Stimulated activated CD8-positive, alpha-beta memory T cell treated with anti-CD3 and anti-CD28 coated beads, Interleukin-4, amount 100 ng/mL, for 24 hours (primary cell): ENCODE measurements at regions not wholly inside any gene's neighbourhood (a gene's known extent, or its start where the extent isn't known, plus 50 kb on each side); places are given as distances from the start of the nearest gene placed in this dataset.

Experiments
- DNase-seq: peaks from one replicate; pipeline ENCODE4 v3.0.0-alpha.2; 2020; ENCODE audit warnings: low read depth

DNA sequence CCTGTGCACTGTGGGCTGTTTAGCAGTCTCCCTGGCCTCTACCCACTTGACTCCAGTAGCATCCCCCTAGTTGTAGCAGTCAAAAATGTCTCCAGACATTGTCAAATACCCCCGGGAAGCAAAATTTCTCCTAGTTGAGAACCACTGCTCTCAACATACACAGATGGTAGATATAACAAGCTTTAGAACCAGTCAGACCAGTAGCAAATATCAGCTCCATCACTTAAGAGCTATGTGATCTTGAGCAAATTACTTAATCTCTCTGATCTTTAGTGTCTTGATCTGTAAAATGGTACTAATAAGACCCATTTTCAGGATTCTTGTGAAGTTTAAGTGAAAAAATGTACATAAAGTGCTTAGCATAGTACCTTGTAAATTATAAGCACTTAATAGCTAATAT lies 96.2 kb downstream of the DUSP6 start:
- DNase-seq, result no peak

DNA sequence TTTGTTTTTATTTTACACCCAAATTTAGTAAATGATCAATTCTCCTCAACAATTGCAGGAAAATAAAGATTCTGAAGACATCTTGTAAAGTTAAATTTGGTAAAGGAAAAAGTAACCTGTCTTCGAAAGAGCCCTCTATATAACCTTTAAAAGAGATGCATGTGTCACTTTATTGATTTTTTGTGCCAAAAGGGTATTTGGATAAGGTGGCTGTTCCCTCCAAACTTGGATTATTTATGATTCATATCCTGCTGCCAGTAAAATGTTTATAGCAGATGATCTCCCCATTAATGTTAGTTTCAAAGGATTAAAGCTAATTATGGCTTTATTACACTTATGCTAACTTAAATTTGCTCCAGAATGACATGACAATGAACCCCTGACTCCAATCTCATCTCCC lies 98.8 kb downstream of the DUSP6 start:
- DNase-seq, result no peak

DNA sequence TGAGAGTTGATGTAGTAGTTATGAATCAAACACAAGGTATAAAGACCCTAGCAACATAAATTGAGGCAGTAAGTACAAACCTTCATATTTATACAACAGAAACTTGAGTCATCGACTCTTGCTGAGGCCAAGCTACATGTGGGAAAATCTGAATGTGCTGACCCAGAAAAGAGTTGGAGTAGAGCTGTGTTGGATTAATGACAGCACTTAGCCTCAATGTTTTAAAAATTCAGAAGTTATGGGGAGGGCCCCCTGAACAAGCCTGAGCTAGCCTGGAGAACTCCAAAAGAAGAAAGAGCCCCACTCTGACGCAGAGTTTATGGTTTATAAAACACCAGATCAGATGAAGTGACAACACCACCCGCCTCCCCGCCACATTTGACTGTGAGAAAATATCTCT lies 100.0 kb downstream of the DUSP6 start:
- DNase-seq, result no peak

DNA sequence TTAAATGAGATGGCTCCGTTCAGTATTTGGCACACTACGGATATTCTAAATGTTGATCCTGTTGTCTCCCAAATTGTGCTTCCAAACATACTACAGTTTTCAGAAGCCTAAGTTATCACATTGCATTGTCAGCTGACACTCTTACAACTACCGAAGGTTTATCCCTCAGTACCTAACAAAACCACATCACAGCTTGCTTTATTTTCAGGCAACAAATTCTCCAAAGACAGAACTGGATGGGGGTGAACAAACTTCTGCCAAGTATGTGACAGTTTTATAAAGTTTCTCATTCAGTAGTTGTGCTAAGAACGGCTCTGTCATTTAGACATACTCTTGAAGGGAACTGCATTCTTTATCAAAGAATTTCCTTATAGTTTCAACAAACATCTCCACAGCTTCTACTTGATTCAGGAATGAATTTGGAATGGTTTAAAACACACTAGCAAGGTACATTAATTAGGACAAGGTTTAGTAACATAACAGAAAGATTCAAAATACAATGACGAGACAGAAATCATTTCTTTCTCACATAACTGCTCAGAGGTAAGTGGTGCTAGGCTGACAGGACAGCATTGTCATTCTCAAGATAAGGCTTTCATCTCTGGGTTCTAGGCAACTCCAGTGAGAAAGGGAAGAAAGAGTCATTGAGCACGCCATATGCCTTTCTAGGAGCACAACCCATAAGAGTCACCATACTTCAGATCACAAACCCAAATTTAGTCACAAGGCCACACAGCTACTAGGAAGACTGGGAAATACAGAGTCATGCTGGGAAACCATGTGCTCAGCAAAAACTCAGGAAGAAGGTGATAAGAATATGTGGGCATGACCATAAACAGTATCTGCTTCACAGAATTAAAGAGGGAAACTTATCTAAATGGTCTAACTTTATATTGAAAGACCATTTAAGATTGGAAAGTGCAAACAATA lies 100.7 kb downstream of the DUSP6 start:
- DNase-seq, result no peak

DNA sequence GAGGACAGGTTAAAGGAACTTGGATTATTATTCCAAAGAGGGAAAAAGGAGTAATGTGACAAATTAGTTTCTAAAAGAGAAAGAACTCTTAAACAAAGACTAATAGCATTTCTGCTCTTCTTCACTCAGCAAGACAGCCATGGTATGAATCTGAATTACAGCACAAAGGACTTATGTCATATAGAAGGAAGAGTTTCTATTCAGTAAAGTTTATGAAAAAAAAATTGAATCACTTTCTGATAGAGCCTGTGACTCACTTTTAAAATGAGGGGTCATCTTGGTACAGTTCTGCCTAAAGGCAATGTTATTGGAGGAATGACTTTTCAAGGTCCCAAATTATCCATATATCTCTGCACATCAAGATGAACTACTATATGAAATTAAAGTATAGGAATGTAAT lies 101.7 kb downstream of the DUSP6 start:
- DNase-seq, result no peak

DNA sequence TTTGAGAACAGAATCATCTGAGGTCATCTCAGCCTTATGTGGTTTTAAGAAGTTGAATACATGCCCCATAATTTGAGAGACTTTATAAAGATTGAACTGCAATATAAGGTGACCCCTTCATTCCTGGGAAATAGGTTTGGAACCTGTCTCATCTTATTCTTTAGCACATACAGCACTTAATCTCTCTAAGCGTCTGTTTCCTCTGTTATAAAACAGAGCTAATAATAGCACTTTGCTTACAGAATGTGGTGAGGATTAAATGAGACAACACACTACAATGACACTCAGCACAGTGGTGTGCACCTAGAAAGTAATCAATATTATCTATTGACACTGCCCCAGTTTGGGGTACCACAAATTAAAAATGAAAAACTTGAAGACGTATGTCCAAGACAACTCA lies 102.1 kb downstream of the DUSP6 start:
- no peak for DNase-seq

DNA sequence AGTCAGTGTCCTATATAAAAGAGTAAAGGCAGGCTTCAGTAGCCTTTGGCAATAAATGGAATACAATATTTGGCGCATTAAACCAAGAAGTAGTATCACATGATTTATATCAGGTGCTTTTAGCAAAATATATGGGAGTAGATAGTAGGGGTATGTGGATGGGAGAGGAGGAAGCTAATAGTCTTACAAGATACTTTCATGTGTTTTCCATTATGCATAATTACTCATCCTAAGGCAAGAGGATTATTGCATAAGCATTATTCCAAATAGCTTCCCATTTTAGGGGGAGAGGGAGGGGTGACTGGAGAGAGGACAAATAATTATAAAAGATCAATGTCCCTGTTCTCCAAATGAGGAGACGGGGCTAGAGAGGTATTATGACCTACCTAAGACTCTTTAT lies 104.3 kb downstream of the DUSP6 start:
- DNase-seq, result no peak

DNA sequence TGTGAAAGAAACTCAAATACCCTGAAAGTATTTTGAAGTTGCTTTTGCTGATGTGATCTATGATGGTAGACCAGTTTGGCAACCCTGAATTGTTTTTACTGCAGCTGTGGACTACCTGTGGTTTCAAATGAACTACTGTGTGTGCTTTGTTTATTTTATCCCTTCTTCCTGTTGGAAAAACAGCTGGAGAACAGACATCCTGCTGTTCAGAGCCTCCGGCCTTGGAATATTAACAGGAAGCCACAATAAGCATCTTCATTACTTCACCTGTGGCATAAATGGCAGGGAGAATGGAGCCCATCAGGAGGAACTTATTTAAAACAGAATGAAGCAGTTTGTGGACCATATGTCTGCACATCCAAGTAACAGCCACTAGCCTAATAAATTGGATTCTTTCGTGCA lies 104.8 kb downstream of the DUSP6 start:
- DNase-seq, result no peak

DNA sequence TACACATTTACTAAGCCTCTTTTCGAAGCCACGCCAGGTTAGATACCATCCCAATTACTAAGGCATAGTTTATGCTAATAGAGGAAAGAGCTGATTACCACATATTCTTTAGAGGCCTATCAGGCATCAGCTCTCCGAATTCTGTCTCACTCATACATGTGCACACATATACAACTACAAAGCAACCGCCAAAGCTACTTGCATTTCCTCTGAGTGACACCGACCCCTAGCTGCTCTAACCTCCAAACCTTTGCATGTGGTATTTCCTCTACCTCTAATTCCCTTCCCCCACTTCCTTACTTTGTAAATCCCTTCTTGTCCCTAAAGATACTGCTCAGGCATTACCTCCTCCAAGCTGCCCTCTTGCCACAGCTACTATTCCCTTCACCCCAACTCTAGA lies 107.2 kb downstream of the DUSP6 start:
- DNase-seq, result no peak

DNA sequence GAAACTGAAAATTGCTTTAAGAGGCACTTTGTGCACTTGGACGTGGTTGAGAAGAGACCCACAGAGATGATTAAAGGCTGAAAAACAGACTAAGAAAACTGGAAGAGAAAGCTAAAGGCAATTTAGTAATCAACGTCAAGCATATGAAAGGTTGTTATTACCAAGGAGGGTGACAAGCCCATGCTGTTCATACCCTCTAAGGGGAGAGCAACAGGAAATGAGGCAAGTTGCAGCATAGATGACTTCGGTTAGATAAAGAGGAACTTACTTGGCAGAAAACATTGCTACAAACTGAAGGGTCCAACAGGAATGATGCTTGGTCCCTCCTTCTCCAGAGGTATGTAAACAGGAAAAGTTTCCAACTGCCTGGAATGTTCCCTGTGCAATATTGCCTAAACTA lies 107.8 kb downstream of the DUSP6 start:
- no peak for DNase-seq

DNA sequence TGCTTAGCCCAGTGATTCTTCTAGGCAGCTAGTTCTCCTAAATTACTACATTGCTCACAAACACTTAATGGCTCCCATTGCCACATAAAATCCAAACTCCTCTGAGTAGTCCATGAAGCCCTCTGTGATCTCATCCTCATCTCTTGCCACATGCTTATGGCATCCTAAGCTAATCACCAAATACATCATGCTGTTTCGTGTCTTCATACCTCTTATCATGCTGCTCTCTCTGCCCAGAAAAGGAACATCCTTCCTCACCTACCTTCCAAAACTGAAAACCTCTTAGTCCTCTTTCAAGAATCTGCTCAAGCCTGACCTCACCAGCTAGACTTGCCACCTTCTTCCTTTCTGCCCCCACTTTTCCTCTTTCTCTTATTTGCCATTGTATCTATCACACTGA lies 108.5 kb downstream of the DUSP6 start:
- no peak for DNase-seq

DNA sequence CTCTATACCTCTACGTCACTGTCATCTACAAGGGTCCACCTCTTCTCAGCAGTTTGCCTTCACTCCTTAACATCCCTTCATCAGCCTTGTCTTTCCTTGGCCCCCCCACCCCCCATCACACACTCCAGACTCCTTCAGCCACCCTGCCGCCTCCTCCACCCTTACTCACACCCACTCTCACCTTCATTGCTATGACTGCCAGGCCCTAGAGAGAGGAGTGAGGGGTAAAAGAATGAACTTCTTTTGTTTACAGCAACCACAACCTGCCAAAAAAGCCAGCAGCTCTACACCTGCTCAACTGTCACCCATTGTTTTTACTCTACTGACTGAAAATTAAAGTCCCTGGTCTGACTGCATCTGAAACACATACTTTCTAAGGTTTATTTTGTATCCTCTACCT lies 112.8 kb downstream of the DUSP6 start:
- no peak for DNase-seq

DNA sequence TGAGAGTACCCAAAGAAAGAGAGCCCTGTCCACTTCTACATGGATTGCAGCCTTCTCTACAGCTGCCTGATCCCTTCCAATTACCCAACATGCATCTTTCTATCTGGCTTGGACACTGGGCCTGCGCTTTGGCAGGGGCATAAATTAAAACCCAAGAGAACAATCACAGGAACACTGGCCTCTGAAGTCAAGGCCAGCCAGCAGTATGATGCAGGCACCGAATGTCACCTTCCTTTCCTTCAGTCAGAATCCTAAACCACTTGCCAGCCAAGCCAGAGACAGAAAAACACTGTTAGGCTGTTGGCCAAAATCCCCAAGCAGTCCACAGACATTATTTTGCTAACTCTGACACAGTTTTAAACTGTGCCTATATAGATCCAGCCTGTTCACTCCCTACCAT lies 113.7 kb downstream of the DUSP6 start:
- DNase-seq, result no peak

DNA sequence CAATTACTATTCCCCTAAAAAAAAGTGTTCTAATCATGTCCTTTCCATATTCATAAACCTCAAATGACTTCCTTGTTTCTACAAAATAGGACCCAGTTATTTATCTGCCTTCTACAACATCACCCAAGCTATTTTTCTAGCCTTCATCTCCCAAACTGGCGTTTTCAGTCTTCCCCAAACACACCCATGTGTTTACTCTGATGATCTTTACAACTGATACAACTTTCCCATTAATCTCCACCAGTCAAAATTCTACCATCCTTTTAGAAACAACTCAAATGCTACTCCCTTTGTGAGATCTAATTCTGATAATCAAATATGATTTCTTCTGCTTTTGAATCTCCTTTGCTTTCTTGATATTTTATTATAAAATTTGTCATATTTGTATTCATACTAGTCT lies 114.5 kb downstream of the DUSP6 start:
- DNase-seq, result no peak

DNA sequence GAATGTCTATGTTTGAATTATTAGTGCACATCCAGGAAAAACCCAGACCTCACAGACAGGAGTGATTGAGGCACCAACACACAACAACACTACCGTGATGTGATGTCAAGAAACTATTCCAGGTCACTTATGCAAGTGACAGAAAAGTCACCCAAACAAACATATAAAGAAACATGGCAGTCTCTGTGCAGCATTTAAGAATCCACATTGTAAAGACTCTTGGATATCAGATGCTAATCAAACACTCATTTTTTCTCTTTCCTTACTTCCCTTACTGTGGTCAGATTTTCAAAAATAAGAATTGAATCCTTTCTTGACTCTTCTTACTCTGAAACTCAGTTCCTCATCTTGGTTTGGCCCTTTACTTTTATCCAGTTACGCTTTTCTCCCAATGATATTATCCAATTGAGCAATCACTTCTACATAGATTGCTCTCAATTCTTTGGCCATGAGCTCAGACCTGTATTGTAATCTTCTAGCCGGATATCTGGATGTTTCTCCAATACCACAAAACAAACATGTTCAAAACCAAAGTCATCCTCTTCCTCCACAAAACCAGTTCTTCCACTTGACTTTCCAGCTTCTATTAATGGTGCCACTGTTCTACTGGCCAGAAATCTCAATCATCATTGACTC lies 115.4 kb downstream of the DUSP6 start:
- DNase-seq, result no peak

DNA sequence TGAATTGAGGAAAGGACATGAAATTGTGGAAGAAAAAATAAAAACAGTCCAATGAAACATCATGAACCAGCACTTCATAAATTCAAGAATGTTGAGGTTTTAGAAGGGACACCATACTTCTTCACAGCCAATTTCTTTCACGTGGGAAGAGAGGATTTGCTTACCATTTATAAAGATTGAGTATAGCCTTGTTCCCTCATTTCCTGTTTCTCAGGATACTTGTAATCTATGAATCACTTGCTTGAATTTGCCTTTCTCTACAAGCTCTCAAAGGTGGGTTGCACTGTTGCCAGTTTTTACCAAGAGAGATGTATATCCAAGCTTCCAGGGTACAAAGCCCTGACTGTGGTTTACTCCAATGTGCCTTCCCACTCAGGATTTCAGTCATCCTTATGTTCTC lies 116.1 kb downstream of the DUSP6 start:
- no peak for DNase-seq

DNA sequence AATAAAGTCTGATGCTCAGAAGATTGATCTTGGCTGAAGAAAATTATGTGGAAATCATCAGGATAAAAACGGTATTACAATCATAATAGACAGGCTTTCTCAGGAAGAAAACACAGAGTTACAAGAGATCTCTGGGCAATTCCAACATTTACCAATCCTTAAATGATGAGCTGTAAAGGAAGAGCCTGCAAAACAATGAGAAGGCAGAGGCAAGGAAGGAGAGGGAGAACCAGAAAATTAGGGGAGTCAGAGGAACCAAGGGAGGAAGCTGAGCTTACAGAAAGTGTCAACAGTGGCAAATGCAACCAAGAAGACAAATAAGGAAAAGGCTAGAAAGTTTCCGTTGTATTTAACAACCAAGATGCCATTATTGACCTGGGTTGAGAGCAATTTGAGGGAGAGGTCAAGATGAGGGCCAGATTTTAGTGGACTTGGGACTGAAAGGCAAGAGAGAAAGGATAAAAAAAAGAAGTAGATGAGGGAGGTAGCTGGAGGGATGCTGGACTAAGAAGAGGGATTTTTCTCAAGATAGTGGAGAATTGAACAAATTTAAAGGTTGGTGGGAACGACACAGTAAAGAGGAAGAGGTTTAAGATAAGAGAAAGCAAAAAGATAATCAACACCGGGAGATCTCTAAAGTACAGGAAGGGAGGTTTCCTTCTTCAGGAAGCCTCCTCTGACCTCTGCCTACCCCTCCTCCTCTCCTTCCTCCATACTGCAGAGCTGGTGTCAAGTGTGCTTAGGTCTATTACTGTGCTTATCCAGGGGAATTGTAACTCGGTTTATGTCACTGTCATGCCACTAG lies 116.9 kb downstream of the DUSP6 start:
- DNase-seq, result no peak

DNA sequence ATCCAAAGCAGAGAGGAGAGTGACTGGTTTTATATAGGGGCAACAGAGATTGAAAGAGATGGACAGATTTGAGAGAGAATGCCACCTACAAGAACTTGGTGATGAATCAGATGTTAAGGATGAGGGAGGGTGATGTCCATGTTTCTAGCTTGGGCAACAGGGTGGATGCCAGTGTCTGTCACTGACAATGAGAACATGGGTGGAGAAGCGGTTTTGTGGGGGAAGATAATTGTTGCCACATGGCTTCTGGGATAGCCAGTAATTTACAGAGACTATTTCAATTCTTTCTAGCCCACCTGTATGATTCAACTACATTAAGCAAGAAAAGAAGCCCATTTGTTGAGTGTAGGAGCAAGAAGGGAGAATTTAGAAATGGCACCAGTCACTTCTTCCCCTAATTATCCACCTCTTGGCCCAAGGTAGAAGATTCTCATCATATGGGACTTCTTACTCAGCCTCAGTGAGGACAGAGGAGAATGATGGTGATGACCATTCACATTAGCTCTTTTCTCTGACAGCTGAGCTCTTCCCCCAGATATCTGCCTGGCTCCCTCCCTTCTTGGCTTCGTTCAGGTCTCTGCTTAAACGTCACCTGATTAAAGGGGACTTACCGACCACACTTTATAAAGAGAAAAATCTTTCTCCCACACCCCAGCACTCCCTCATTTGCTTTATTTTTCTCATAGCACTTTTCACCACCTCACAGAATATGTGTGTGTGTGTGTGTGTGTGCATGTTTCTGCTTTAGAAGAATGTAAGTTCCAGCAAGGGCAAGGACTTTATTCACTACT lies 117.8 kb downstream of the DUSP6 start:
- no peak for DNase-seq

DNA sequence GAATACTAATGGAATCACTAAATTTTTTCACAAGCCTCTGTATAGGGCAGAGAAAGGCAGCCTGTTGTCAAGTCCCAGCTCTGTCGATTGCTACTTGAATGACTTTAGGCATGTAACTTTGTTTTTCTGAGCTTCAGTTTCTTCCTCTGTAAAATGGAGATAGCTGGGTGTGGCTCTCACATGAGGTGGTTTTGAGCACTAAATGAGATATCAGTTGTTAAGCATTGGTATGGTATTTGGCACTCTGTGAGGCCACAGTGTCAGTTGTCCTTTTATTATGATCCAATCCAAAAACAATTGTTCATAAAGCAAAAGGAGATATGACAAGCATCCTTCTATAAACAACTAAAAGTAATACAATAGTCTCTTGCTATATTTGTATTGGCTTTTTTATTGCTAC lies 120.6 kb downstream of the DUSP6 start:
- DNase-seq, result no peak

DNA sequence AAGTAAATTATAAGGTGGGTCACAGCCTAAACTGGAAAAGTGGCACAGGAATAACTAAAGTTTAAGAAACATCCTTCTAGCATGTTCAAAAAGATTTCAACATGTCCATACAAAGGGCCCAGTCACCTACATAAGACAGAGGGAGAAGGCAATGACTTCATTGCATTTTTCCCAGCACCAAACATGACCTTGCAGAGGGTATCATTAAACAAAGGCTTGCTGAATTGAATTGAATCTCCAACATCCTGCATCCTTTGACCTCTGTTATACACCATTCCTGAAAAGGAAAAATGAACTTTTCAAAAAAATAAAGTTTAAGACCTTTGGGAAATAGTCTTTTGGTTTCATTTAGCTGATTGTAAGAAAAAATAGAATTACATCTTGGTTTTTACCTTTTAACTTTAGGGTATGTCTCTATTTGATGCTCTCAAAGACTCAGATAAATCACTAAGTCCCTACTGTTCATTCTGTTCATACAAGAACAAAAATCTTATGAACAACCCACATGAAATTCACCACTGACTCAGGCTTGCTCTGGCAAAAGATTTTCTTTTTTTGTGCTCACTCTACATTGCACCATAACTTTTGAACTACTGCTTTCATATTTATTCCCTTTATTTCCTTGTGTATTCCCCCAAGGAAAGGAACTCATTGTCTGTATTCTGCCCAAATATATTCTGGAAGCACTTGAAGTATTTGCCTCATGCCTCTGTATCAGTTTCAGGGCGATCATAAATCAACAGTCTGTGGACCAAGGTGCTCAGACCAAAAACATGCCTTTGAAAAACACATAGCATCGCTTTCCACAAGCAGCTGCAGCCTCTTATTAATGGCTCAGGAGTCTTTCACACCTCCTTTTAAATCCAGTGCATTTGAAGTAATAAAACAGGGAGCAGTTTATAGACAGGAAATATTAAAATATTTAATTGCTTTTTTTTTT lies 121.7 kb downstream of the DUSP6 start:
- DNase-seq, result no peak

DNA sequence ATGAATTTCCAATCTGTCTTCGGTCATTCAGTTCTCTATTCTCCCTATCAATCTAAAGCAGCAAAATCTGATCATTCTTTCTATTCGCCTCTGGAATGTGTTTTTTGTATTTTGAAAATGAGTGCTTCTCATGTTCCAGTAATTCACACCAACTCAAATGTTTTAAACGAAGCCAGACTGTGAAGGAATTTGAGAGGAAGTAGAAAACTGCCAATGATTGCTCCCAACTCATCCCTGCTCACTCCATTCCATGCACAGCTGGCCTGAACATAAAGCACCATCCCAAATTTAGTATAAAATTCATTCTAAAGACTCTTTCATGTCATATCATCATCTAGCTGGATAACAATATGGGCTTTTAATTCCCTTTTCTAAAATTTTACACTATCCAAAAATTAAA lies 123.8 kb downstream of the DUSP6 start:
- DNase-seq, result no peak
